Vagina (tissue), 2 donors: ENCODE measurements at regions not wholly inside any gene's neighbourhood (a gene's known extent, or its start where the extent isn't known, plus 50 kb on each side); places are given as distances from the start of the nearest gene placed in this dataset.
A peak's percentile ranks its signal among the peaks of the same experiment; 100 is the strongest.

Source experiments
- DNase-seq, 2 donors: peaks; one replicate each; pipeline ENCODE4 v3.0.0-alpha.2; 2017; ENCODE audit errors: extremely low spot score in 2 of 2
- H3K27ac ChIP-seq: fragments of 200-600 bp; sonication (generic); one replicate; pipeline ENCODE4 v1.5.1; 2019
- H3K27me3 ChIP-seq: fragments of 200-600 bp; sonication (generic); one replicate; pipeline ENCODE4 v1.5.1; 2019
- H3K36me3 ChIP-seq, 2 donors: fragments of 200-600 bp; sonication (generic); one replicate each; pipeline ENCODE4 v1.5.1; 2017 to 2019
- H3K4me1 ChIP-seq: fragments of 200-600 bp; sonication (generic); one replicate; pipeline ENCODE4 v1.5.1; 2019
- H3K4me3 ChIP-seq, 2 donors: fragments of 200-600 bp; sonication (generic); 1 replicate in 1 of 2; 2 replicates in 1 of 2; pipeline ENCODE4 v1.5.1; 2016 to 2019
- H3K9me3 ChIP-seq: fragments of 200-600 bp; sonication (generic); one replicate; pipeline ENCODE4 v1.5.1; 2019
- CTCF ChIP-seq, 3 experiments: fragments of 450-650 bp in 2 of 3; fragments of 200-600 bp in 1 of 3; sonication (generic) in 1 of 3; IDR thresholded peaks; one replicate each; pipeline ENCODE4 v1.5.1; 2017 to 2019; ENCODE audit warnings: antibody characterized with exemption in 3 of 3, mild to moderate bottlenecking in 2 of 3, moderate library complexity in 2 of 3
- POLR2A ChIP-seq, 2 donors: fragments of 450-650 bp; IDR thresholded peaks; one replicate each; pipeline ENCODE4 v1.6.1; 2017; ENCODE audit warnings: antibody characterized with exemption in 2 of 2, mild to moderate bottlenecking in 2 of 2, moderate library complexity in 2 of 2
- POLR2AphosphoS5 ChIP-seq, 2 donors: sonication (generic); formaldehyde crosslinking; IDR thresholded peaks; one replicate each; pipeline ENCODE4 v1.9.0; 2017; ENCODE audit warnings: antibody characterized with exemption in 2 of 2, mild to moderate bottlenecking in 2 of 2, low read depth in 1 of 2; ENCODE audit not compliant: insufficient read depth in 1 of 2
- intact Hi-C: fragments of 100-400 bp; cut with DNase I; formaldehyde crosslinking; loops from one replicate; pipeline ENCODE4 v1.15.1; 2023

GRCh38 chr16:79361132-79361751 is 239.3 kb downstream of the MAF start:
- Histone ChIP-seq H3K4me1 (no peaks in the 10 kb centered on the region), H3K9me3 (no peaks in the 10 kb centered on the region), H3K27ac (no peak overlapping the region), H3K27me3 (no peaks in the 10 kb centered on the region), H3K36me3 (no peaks in the 10 kb centered on the region), H3K4me3 (no peak overlapping the region)
- intact Hi-C loops: no loop called here
- TF ChIP-seq CTCF (IDR thresholded peaks at IDR 0.05): no peak
- no peak for TF ChIP-seq POLR2AphosphoS5 (IDR thresholded peaks at IDR 0.05; ENCODE audit: insufficient read depth in 1 of 2, low read depth in 1 of 2)
- no peak for TF ChIP-seq POLR2A (IDR thresholded peaks at IDR 0.05)
- no peak for DNase-seq

GRCh38 chr16:79360267-79360666 is 240.3 kb downstream of the MAF start:
- intact Hi-C loops: no loop called here
- Histone ChIP-seq H3K27me3 (no peaks in the 10 kb centered on the region), H3K4me1 (no peaks in the 10 kb centered on the region), H3K9me3 (no peaks in the 10 kb centered on the region), H3K27ac (no peak overlapping the region), H3K4me3 (no peak overlapping the region), H3K36me3 (no peaks in the 10 kb centered on the region)
- TF ChIP-seq POLR2AphosphoS5 (IDR thresholded peaks at IDR 0.05; ENCODE audit: insufficient read depth in 1 of 2, low read depth in 1 of 2) (peak in 1 of 2 donors; percentile 70), POLR2A (IDR thresholded peaks at IDR 0.05) (no peak)
- DNase-seq: no peak

- intact Hi-C loops: no loop called here
- Histone ChIP-seq H3K27ac (no peak overlapping the region), H3K27me3 (no peaks in the 10 kb centered on the region), H3K4me3 (no peak overlapping the region), H3K9me3 (no peaks in the 10 kb centered on the region), H3K36me3 (no peaks in the 10 kb centered on the region), H3K4me1 (no peaks in the 10 kb centered on the region)
- TF ChIP-seq POLR2AphosphoS5 (IDR thresholded peaks at IDR 0.05; ENCODE audit: insufficient read depth in 1 of 2, low read depth in 1 of 2) (no peak), CTCF (IDR thresholded peaks at IDR 0.05) (no peak), POLR2A (IDR thresholded peaks at IDR 0.05) (no peak)
- DNase-seq: no peak
These were observed 241.5 kb downstream of the MAF start for GRCh38 chr16:79359082-79359481.

GRCh38 chr16:79358188-79358587 is 242.3 kb downstream of the MAF start:
- H3K4me1 ChIP-seq: no peaks in the 10 kb centered on the region
- H3K27me3 ChIP-seq: no peaks in the 10 kb centered on the region
- H3K36me3 ChIP-seq: no peaks in the 10 kb centered on the region
- no peaks in the 10 kb centered on the region for H3K9me3 ChIP-seq
- no peak overlapping the region for H3K4me3 ChIP-seq
- no peak overlapping the region for H3K27ac ChIP-seq
- TF ChIP-seq POLR2AphosphoS5 (IDR thresholded peaks at IDR 0.05; ENCODE audit: insufficient read depth in 1 of 2, low read depth in 1 of 2): no peak
- no peak for TF ChIP-seq CTCF (IDR thresholded peaks at IDR 0.05)
- TF ChIP-seq POLR2A (IDR thresholded peaks at IDR 0.05): no peak
- intact Hi-C loops: no loop called here
- DNase-seq: no peak

GRCh38 chr16:79355600-79356358 is 244.8 kb downstream of the MAF start:
- Histone ChIP-seq H3K27me3 (no peaks in the 10 kb centered on the region), H3K4me1 (peaks cover 4% of the 10 kb centered on the region), H3K9me3 (no peaks in the 10 kb centered on the region), H3K36me3 (no peaks in the 10 kb centered on the region), H3K27ac (no peak overlapping the region), H3K4me3 (no peak overlapping the region)
- intact Hi-C loops: no loop called here
- TF ChIP-seq CTCF (IDR thresholded peaks at IDR 0.05) (no peak), POLR2A (IDR thresholded peaks at IDR 0.05) (no peak), POLR2AphosphoS5 (IDR thresholded peaks at IDR 0.05; ENCODE audit: insufficient read depth in 1 of 2, low read depth in 1 of 2) (no peak)
- no peak for DNase-seq
